ENCODE measurements at regions not wholly inside any gene's neighbourhood (a gene's known extent, or its start where the extent isn't known, plus 50 kb on each side); places are given as distances from the start of the nearest gene placed in this dataset.

GRCh38 chr15:92519709-92520108 lies 126.0 kb downstream of the ST8SIA2 start:
- Histone ChIP-seq H3K9me3 (no peaks in the 10 kb centered on the region), H3K27ac (no peak overlapping the region), H3K36me3 (no peaks in the 10 kb centered on the region), H3K4me3 (no peak overlapping the region), H3K27me3 (no peaks in the 10 kb centered on the region), H3K4me1 (peaks cover 0 to 8% (median 0%) of the 10 kb centered on the region in 12 donors)
- TF ChIP-seq POLR2A (IDR thresholded peaks at IDR 0.05) = no peak
- no peak for TF ChIP-seq CTCF (IDR thresholded peaks at IDR 0.05)
- intact Hi-C loops (cut with DNase I) = loop anchor here in 9 of 10 donors (2.0 to 10.0 kb wide), 8 partner anchors 75 to 198 kb away; no protein-coding TSS in a partner anchor
- DNase-seq (no peak), ATAC-seq (no peak)
- WGBS, 4 donors = 93 to 96% (median 95%) methylated on average over 3 of the region's 3 CpGs

All from heart left ventricle (tissue), 16 donors.